HL-60/S4 treated with phorbol 12-myristate 13-acetate at 8.2 ng/mL for 4 days and 3 days (cell line): ENCODE measurements at regions not wholly inside any gene's neighbourhood (a gene's known extent, or its start where the extent isn't known, plus 50 kb on each side); places are given as distances from the start of the nearest gene placed in this dataset.
"Not testable (repeated sequence)": the region's sequence is repeated elsewhere in the genome, so short reads cannot be mapped to it uniquely, and the experiment has no call there.

Experiments used
- in situ Hi-C: fragments of 300-500 bp; cut with MboI; formaldehyde crosslinking; loops from 2 replicates; pipeline ENCODE4 v1.15.0; 2022; ENCODE audit warnings: low sequenced_read_pairs

DNA sequence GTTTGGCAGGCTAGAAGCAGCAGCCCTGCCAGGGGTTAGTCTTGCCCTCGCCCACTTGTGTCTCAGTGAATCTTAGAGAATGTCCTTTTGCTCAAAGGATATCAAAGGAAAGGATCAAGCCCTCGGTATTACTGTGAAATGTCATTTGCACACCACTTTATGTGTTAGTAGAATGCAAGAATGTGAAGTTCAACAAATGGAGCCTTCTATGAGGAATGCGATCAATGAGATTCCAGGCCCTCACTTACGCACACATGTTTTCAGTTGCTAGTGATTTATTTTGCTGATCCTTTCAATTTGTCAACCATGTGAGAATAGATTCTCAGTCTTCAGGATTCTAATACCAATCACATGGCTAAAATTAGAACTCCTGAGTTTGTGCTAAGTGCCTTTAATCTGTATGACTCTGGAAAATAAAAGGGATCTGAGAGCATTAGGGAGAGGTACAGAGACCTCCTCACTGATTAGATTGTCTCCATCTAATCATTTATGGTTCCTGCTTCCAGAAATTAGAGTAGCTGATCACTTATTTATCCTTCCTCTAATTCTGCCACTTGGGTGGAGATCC, 123.0 kb upstream of the SP4 start:
- in situ Hi-C loops = no loop called here

DNA sequence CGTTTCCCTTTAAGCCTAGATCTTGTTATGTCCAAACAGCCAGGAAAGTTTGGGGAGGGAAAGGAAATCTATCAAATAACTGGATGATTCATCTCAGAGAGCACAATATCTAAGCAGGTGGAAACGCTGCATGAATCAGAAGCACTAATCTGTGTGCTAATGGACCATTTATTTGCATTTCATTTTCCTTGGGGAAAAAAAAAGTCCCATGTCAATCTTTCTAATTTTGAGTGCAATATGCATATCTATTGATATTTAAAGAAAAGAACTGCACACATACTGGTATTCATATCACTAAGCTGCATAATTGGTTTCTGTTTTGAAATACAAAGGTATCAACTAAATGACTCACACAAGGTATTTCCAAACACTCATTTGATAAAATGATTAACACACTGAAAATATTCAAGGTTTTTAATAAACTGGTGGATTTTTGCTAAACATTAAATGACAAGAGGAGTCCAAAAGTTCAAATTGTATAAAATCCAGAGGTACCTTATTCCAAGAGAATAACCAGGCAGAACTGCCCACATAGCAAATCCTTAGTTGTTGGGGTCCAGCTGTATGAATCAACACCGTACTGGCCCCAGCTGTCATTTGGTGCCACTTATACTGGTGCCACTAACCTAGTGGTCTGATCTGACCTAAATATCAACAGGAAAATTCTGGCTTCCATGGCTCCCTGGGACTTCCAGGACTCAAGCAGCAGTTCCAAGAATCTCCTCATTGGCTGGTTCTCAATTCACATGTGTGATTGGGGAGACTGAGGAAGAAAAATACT, 122.2 kb upstream of the SP4 start:
- in situ Hi-C loops = no loop called here

DNA sequence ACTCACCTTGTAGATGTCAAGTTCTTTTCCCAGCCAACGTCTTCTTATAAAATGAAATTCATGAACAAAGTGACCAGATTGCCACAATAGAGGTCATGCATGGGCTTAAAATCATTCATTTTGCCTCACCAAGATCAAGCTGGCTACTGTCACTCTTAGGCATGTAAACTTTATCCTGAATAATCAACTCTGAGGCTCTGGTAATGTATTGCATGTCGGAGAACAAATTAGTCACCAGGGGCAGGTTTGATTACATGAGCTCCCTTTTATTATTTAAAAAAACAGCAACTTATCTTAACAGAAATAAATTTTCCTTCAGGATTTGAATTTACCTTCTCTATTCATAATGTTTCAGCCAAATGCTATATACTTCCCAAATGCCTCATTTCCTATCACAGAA, 112.9 kb upstream of the SP4 start:
- in situ Hi-C loops = no loop called here

DNA sequence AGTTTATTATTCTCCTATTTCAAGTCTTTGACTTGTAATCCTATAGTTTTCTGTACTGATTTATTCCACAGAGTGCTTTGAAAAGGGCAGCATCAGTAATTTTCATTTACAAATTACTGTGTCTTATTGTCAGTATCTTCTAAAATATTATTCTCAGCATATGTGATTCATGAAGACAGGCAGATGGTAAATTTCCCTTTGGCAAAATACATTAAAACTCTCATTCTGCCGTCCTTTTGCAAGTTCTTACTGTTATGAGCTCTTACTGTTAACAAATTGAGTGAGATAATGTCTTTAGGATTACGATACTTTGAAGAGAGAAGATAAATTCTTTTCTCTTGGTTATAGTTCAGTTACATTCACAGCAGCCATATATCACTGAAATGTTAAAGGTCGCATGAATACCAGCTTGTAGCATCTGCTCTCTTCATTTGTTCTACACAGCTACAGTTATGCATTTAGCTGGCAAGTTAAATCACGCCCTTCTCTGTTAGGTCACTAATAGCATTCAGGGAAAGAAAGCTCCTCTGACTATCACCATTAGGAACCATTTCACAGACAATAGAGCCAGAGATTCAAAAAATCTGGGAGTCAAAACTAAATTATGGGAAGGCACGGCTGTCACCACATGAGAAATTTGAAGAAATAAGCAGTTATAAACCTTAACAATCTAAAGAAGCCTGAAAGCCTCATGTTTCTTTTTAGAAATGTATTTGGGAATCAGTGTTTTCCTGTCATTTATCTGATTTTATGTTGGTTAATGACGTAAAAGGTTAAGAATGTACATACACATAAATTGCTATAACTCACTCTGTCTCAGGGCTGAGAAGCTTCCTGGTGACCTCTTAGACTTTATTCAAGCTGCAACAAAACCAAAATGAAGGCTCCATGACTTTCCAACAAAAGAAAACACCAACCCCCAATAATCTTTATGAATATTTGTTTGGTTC, 109.6 kb upstream of the SP4 start:
- in situ Hi-C loops = no loop called here

DNA sequence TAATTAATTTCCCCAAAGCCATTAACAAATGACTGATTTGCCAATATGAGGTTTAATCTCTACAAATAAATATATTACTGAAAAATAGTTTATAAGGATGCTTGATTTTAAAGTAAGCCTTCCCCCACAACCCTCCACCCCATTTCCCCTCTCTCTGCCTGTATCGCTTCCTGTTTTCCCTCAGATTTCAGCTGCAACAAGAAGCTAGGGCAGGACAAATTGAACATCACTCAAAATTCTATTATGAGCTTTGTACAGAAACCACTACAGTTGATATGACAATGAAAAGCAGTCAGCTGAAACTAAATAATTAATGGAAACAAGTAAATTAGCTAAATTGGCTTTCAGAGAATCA, 109.0 kb upstream of the SP4 start:
- in situ Hi-C loops = no loop called here

DNA sequence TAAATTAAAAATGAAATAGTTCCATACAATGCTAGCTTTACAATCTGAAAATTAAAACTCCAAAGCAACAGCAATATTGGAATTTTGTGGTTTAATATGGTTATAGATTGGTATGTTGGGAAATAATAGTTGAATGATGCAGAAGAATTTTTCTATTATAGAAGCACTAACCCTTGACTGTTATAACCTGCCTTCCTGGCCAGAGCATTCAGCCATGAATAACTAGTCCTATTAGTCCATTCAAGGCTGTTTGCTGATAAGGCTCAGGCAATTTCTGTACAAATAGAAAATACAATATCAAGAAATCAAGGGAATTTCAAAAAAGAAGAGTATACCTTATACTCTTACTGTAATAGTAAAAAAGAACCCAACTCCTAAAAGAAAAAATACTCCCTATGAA, 101.6 kb upstream of the SP4 start:
- in situ Hi-C loops = no loop called here

GRCh38 chr7:21326921-21327320, 101.0 kb upstream of the SP4 start:
- in situ Hi-C loops = no loop called here

DNA sequence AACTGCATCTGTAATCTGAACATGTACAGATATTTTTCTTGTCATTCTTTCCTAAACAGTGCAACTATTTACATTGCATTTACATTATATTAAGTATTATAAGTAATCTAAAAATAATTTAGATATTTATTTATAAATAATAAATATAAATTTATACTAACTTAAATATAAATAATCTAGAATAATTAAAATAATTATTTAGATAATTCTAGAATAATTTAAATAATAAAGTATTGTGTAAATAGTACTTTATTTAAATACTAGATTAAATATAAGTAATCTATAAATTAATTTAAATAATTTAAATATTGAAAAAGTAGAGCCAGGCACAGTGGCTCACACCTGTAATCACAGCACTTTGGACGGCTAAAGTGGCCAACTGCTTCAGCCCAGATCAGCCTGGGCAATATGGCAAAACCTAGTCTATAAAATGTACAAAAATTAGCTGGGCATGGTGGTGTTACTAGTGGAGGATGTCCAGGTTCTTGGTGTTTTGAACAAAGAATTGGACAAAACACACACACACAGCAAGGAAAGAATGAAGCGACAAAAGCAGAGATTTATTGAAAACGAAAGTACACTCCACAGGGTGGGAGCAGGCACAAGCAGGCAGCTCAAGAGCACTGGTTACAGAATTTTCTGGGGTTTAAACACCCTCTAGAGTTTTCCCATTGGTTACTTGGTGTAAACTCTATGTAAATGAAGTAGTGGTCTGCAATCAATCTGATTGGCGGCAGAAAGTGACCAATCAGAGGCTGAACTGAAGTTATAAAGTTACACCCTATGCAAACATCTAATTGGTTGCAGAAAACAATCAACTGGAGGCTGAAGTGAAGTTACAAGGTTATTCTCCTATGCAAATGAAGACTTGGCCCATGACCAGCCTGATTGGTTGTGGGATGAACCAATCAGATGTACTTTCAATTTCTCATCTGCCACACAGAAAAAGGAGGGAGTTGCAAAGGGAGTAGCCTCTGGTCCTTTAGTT, 100.2 kb upstream of the SP4 start:
- in situ Hi-C loops = no loop called here

- in situ Hi-C loops = no loop called here
These were observed 97.3 kb upstream of the SP4 start for GRCh38 chr7:21330462-21331178.

DNA sequence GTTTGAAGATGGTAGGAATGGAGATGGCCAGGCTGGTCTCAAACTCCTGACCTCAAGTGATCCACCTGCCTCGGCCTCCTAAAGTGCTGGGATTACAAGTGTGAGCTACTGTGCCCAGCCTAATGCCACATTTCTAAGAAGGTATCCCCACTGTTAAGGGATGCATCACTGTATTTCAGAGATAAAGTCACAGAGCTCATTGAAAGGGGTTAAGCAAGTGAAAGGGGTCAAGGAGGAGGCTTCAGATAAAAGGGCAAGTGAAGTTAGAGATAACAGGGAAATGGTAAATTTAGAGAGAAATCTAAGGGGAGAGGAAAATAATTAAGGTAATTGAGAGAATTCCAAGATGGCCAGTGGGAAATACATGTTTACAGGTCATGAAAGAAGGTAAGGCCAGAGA, 93.0 kb upstream of the SP4 start:
- in situ Hi-C loops = no loop called here

DNA sequence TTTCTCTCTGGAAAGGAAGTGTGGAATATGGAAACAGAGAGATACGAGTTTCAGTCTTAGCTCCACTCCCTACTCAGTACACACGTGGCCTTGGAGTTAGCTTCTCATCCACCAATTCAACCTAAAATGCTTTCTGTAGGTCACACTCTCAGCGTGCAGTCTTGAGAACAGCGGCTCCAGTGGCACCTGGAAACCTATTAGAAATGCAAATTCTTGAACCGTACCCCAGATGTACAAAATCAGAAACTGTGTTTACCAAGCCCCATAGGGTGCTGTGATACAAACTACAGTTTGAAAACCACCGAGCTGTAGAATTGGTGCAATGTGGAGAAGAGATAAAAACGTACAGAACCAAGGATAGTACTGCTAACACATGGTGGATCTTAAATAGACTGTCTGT, 91.1 kb upstream of the SP4 start:
- in situ Hi-C loops = no loop called here

- in situ Hi-C loops = no loop called here
These were observed 89.1 kb upstream of the SP4 start for GRCh38 chr7:21338728-21339164.

DNA sequence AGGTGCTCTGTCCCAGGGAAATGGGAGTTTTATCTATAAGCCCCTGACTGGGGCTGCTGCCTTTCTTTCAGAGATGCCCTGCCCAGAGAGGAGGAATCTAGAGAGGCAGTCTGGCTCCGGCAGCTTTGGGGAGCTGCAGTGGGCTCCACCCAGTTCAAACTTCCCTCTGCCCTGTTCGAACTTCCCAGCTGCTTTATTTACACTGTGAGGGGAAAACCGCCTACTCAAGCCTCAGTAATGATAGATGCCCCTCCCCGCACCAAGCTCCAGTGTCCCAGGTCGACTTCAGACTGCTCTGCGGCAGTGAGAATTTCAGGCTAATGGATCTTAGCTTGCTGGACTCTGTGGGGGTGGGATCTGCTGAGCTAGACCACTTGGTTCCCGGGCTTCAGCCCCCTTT, 83.0 kb upstream of the SP4 start:
- in situ Hi-C loops = not testable (repeated sequence)

DNA sequence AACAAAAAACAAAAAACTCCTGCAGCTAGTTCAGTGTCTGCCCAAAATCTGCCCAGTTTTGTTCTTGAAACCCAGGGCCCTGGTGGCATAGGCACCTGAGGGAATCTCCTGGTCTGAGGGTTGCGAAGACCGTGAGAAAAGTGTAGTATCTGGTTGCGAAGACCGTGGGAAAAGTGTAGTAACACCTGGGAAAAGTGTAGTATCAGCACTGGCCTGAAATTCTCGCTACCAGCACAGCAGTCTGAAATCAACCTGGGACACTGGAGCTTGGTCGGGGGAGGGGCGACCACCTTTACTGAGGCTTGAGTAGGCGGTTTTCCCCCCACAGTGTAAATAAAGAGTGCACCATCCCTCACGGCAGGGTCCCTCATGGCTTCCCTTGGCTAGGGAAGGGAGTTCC, 82.5 kb upstream of the SP4 start:
- in situ Hi-C loops = no loop called here

- in situ Hi-C loops = no loop called here
These were observed 81.6 kb upstream of the SP4 start for GRCh38 chr7:21346297-21346696.

DNA sequence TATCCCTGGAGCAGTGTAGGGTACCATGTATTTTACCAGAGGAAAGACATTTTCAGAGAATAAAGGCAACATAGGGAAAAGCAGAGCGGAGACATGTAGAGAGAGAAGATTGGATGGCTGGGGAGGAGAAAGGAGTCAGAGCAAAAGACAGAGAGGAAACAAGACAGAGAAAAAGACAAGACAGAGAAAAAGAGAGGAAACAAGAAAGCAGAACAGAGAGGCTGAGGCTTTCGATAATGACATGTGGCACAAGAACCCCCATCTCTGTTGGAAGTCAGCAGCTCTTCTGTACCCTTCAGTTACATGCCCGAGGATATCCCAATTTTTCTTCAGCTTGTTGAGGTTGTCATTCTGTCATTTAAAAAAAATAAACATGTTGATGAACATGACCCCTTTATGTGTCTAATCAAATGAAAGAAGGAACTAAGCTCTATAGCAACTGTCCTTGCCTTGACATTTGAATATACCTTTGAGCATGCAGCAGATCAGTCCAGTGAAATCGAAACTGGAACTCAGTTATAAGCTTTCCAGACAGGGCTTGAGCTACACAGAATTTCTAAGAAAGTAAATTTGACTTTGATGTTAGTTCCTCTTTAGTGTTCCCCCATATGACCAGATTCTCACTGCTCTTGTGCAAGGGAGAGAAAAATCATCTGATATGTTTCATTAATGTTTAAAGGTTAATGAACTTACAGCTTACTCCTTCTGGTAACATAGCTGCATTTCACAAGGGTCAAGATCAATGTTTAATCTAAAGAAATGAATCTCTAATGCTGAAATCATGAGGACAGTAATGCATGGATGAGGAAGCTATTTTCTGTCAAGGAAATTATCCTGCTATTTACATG, 75.1 kb upstream of the SP4 start:
- in situ Hi-C loops = no loop called here

DNA sequence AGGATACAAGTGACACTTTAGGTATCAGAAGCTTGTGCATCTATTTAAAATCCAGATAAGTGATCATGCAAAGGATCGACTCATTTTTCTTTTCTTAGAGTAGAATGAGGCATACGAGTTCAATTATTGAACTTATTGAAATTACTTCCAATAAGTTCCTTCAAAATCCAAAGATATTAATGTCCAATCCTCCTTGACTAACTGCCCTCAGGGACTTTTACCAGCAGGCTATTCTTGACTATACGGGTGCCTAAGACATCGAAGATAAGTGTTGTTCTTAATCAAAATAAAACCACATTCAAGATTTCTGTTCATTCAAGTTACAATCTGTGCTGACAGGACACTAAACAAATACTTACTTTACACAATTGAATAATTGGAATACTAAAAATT, 74.5 kb upstream of the SP4 start:
- in situ Hi-C loops = no loop called here

DNA sequence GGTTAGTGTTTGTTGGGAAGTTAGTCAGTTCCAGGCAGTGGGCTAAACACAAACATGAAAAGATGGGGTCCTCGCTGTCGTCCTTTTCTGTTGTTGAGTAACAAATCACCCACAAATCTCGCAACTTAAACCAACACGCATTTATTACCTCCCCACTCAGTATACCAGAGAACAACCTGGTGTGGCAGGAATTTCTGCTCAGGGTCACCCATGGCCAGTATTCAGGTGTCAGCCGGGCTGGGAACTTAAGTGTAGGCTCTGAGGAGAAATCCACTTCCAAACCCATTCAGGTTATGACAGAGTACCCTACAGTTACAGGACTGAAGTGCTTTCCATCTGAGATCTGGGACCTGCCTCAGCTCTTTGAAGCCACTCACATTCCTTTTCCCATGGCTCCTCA, 73.6 kb upstream of the SP4 start:
- in situ Hi-C loops = no loop called here

GRCh38 chr7:21355406-21355874, 72.4 kb upstream of the SP4 start:
- in situ Hi-C loops = no loop called here
